GM21576 (cell line): ENCODE measurements at regions not wholly inside any gene's neighbourhood (a gene's known extent, or its start where the extent isn't known, plus 50 kb on each side); places are given as distances from the start of the nearest gene placed in this dataset.
"Not testable (repeated sequence)": the region's sequence is repeated elsewhere in the genome, so short reads cannot be mapped to it uniquely, and the experiment has no call there.

Source experiments
- ATAC-seq: cut with Tn5 transposase; IDR thresholded peaks from one replicate; pipeline ENCODE4 v1.9.1; 2021; ENCODE audit warnings: mild to moderate bottlenecking, moderate library complexity; ENCODE audit not compliant: unreplicated experiment

DNA sequence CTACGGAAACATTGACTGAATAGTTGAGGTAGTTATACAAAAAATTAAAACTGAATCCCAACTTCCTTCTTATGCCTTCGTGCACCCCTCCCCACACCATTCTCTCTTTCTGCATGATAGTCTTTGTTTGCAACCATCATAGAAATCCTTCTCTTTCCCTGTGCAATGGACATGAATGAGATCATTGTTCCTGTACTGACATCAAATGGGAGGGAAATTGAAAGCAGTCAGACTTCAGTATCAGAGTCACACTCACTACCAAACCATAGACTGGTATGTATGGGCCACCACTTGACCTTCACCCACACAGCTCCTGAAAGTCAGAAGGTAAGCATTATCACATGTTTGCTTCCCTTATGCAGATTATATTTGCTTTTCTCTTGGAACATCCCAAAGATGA is 782.8 kb downstream of the BCL11A start:
- no peak for ATAC-seq

DNA sequence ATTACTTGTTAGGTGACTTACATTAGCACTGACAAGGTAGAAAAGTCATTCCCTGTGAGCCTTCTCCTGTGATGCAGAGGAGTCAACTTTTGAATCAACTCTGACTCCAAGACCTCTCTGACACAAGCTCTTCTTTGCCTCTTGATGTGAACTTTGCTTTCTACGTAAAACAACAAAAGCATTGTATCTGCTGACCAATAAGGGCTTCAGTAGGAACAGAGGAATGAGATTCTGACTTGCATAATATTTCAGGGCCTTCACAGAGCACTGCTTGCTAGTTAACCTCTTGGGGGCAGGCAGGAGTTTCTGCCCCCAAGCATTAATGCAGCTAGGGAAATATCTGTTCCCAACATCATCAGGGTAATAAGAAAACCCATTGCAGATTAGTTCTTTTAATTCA is 791.5 kb downstream of the BCL11A start:
- no peak for ATAC-seq

DNA sequence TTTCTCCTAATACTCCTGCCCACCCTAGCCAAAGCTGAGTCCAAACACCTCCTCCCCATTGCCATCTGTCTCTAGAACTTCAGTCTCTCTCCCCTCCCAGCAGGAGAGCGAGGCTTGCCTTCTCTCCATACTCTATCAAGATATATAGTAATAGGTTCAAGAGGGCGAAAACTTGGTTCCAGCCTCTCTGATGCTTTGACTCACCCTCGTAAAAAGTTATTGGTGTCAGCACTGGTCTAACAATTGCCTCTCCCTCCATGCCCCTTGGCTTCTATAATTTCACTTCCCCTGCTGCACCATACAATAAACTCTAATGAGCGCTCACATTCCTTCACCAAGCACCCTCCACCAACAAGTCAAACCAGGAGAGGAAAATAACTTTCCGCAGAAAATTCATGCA is 797.3 kb downstream of the BCL11A start:
- no peak for ATAC-seq

DNA sequence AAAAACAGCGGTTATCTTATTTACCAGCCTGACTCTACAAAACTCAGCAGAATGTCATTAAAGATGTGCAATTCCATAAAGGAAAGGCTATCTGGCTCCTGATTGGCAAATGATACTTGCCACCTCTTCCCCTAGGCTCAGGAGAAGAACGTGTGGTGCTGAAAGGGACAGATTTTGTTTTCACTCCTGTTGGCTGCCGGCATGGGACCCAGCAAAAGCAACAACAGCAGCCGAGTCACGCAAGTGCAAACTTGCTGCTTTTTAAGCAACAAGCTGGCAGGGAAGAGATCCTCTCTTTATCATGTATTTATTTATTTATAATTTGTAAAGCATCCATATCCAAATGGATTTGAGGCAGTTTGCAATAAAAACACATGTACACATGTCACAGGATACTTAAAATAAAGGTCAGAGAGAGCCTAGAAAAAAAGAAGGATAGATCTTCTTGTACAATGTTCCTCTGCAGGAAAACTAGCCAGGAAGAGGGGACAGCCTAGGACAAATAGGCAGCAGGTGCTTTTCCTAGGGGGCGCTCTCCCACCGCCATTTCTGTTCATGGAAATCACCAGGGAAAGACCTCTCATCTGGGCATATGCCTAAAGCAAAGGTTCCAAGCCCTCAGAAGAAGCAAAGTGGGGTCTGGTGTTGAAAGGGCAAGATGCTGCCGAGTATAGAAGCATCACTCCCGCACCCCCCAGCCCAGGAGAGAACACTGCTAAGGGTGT is 799.3 kb downstream of the BCL11A start:
- ATAC-seq, result no peak

DNA sequence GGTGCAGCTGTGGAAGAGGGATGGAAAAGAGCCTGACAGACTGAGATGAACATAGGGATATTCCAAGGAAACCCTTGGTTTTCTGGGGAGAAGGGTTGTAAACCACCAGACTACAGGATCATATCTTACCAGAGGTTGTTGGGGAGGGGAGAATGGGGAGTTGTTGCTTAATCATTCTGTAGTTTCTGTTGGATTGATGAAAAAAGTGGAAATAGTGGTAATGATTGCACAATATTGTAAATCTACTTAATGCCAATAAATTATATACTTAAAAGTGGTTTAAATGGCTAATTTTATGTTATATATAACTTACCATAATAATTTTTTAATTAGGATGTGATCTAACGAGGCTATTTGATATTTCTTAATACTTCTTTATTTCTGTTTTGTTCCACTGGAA is 800.9 kb downstream of the BCL11A start:
- ATAC-seq, result no peak

DNA sequence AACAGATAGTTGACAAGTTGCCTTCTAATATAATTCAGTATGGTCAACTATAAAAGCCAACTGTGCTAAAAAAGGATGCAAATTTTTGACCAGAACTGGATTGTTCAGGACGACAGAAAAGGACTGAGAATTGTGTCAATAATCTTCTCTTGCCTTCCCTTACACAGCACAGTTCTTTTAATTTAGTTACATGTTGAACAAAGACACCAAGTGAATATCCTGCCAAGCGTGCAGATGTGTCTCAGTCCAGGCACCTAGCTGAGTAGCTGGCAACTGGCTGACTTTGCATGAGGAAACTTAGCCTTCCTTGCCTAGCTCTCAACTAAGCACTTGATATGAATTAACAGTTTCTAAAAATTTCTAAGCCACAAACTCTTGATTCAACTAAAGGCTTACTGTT is 801.4 kb downstream of the BCL11A start:
- no peak for ATAC-seq

DNA sequence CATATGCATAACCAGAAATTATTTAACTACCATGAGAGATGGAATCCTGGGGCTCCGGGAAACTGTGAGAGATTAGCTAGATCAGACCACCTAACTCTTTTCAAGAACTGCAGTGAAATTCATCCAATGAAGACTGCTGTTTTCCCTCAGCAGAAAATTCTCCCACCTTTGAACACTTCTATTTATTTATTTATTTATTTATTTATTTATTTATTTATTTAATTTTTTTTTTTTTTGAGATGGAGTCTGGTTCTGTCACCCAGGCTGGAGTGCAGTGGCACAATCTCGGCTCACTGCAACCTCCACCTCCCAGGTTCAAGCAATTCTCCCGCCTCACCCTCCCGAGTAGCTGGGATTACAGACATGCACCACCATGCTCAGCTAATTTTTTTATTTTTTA is 802.2 kb downstream of the BCL11A start:
- ATAC-seq, result not testable (repeated sequence)

DNA sequence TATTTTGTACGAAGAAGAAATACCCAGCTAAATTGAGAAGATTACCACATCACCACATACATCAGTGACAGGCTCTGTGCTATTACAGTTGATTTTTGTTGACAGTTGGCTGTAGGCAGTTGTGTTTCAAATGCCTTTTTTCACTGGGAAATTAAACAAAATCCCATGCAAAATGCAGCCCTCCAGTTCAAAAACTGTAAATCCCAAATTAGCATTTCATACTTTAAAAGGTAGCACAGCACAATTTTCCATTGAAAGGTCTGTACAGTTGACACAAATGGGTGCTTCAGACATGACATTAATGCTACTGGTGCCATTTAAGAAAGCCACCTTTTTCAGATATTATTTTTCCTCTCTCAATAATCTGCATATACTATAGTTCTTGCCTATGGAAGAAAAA is 807.2 kb downstream of the BCL11A start:
- no peak for ATAC-seq

DNA sequence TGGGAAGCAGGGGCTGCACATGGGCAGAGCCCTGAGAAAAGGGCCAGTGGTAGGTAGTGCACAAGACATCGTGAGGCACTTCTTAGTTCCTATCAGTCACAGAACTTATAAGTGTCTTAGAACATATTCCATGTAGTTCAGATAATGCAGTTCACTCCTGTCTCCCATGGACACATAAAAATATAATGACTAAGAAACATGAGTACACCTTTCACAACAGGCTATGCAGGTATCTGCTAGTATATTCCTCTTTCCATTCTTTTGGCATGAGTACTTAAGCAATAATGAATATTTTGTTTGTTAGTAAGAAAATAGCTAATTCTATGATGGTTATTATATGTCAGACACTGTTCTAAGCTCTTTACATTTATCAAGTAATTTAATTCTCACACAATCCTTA is 808.4 kb downstream of the BCL11A start:
- ATAC-seq, result no peak

DNA sequence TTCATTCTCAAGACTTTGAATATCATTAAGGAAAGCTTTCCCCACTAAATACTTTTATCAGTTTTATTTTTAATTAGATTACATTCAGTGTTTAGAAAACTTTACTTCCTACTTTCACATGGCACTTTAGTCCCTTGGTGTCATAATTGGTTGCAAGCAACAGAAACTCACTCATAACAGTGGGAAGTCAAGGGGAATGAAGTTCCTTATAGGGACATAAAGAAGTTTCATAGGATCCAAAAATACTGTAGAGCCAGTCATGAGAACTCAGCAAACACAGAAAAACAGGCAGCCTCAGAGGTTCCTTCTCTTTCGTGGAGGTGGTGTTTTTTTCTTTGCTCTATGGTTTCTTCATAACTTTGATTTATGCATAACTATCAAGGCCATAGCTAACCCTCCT is 809.0 kb downstream of the BCL11A start:
- no peak for ATAC-seq

DNA sequence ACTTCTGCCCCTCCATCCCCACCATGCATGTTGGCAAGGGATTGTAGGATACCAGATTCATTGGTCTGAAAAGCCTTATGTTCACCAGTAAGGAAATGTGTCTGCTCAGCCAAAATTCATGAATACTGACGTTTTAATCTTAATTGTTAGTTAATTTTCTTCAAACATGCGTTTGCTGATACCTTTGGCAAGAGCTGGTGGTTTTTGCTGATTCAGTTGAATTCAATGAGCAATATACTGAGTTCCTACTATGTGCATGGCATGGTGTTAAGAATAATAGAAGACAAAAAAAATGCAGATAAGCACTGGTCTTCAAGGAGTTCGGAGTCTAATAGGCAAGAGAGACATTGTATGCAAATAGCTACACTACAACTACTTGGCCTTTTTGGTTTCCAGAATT is 811.6 kb downstream of the BCL11A start:
- no peak for ATAC-seq

DNA sequence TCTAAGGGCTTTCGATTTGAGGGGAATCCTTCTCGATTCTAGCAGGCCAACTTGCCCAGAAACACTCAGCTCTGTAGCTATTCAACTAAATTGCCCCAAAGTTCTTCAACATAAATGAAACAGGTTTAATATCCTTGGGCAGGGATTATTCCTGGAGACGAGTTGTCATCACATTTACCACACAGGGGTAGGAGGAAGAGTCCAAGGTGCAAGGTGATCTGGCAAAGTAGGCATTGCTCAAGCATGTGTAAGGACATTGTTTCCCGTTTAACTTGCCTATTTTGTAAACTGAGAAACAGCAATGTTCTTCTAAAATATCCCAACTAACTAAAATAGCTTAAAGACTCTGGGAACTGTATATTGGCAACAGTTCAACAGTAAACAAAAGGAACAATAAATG is 814.3 kb downstream of the BCL11A start:
- ATAC-seq, result no peak

DNA sequence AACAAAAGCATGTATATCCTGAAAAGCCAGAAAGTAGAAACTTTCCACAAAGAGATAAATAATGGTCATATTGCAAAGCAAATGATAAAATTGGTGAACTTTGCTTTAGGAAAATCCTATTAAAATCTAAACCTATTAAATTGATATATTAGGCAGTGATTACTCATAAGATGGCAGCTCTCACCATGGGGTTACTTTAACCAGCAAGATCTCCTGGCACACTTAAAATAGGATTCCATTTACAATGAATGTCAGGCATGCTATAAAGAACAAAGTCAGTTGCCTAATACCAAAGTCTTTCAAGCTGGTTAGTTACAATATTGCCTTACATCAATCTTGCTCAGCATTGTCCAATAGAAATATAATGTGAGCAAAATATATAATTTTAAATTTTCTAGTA is 816.2 kb downstream of the BCL11A start:
- ATAC-seq, result no peak

DNA sequence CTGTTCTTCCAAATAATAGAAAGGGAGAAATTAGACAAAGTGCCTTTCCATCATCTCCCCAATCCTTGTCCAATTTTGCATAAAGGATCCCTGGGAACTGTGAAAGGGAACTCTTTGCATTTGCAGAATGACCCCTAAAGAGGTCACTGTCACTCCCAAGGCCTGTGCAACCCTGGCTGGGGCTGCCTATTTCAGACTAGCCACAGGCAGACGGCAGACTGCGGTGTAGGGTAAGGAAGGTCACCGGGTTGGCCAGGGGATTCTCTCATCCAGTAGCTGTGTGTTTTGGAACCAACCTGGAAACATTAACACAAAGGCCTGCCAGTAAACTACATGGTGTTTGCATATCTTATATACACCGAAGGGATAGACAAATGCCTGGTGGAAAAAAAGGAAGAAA is 818.7 kb downstream of the BCL11A start:
- no peak for ATAC-seq

DNA sequence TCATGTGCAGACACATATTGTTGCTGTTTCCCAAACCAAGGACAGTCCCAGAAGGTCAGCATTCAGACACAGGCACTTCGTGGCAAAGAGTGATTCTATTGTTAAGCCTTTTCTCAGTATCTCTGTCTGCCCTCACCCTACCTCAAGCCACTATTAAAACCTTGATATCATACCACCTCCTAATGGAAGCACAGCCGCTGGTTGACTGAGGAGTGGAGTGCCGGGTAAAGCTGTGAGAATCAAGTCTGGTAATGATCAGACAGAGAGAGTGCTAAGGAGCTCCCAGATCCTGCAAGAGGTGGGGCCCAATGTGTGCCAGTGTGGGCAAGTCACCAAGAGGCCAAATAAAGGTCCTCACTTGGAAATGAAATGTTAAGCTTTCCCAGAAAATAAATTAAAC is 819.5 kb downstream of the BCL11A start:
- ATAC-seq, result no peak

DNA sequence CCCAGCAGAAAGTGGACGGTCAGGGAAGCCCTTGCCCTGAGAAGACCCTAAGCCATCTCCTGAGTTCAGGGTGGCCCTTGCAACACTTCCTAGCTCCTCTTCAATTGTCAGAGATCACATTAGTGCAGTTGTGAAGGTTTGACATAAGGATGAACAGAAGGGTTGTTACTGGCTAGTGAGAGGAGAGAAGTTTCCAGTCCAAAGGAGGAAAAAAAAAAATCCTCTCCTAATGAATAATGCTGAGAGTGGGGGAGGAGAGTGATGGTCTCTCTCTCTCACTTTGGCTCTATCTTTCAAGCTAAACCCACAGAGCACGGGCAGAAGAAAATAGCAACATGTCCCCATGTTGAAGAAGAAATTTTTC is 819.9 kb downstream of the BCL11A start:
- ATAC-seq, result no peak

DNA sequence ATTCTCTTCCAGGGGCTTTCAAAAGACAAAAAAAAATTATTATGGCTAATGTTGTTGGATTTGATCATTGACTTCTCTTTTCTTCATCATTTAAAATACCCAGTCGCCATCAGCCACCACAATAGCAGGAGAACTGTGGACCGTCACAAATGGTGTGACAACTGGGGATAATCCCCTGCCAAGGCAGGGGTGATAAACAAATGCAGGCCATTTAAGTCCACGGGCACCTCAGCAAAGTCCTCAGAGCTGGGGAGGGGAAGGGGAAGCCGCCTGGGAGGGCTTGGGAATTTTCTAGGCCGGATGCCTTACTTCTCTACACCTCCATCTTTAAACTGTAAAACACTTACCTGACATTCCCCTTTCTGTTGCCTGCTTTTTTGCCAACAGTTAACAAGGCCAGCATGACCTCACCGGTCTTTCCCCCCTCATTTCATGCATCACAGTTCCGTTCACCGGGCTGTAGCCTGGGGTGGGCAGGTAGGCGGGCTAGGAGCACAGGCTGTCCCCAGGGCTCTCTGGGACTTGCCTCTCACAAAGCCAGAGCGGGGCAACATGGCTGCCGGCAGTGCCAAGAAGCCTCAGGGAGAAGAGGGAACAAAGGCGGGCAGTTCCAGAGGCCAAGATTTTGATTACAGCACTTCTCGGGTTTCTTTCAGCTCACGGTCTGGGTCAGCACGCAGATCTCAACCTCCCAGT is 820.4 kb downstream of the BCL11A start:
- no peak for ATAC-seq

DNA sequence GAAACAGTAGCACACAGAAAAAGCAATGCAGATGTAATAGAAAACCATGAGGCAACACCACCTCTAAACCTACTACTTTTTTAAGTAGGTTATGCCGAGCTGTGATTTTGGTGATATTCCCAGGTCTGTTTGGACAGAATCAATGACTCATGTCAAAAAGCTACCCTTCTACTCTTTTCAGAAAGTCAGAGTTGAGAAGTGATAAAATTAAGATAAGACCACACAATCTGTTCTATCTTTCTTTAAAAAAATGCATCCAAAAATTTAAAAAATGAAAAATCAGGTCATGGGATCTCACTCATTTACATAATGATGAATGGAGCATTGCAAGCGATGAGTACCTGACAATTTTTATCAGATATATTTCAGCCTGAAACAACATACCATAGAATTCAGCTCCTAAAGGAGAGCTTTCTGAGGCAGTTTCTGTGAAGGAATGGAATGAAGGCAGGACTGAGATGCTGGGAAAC is 826.3 kb downstream of the BCL11A start:
- no peak for ATAC-seq

DNA sequence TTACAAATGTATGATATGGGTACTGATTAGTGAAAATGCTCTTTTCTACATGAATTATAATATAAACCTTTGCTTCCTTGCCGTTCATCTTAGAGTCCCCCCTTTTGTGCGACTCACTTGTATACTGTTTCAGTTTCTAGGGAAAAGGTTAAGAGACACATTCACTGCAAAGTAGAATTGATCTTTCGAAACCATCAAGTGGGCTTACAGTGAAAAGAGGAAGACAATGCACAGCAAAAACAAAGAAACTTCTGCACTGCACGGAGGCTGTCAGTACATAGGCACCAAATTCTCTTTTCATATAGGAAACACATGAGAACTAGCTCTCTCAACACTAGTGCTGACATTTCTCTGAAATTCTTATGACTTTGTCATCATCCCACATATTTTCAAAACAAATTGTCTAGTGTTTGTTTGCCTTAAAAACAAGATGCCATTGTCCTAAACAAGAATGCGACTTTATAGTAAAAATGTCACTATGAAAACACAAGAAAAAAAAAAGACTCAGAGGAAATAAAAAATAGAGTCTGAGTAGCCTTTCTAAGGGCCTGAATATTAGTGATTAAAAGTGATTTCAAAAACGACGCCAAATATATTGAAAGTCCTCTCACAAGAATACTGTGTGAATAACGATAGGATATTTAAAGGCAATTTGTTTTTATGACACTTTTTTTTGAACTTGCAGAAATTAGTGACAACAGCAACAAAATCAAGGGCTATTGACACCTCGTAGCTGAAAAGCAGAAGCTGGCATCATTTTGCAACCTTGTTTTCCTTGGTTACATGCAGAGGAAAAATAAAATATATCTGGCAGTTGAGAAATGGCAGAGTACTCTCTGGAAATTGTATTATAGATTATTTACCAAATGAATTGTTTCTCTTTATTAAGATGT is 827.0 kb downstream of the BCL11A start:
- no peak for ATAC-seq

DNA sequence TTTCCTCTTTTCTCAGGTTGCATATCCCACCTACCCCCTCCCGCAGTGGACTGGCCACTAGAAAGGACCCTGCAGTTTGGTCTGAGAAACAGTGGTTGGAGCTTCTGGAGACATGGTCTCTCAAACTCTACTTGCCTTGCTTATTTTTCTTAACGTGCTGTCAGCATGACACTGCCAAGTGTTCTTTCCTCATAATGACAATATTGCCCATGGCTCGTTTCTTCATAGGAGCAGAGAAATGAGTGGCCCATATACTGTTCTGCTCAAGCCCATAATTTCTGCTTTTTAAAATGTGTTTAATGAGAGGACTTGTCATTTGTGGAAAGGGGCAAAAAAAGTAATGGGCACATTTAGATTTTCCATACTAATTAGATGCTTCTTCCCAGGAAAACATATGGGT is 828.7 kb downstream of the BCL11A start:
- no peak for ATAC-seq

DNA sequence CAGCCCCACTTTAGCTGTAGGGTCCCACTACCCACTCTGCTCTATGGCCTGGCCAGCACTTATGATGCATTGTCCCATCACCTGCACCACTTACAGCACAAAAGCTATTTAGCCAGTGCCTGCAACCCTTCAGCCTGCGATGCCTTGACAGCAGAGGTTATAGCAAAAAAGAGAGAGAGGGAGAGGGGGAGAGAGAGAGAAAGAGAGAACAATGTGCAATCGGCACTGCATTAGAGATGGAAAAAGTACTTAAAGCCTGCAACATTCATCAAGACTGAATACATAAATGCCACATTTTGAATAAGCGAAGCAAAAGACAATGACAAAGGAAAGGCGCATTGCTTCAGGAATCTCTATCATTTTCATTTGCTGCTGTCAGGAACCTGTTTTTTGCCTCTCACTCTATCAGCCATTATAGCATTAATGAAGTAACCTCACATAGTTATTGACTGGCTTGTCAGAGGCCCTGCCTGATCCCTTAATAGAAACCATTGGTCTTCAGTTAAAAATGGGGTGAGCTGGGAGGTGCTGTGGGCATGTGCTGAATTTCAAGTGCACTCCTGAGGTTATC is 833.1 kb downstream of the BCL11A start:
- ATAC-seq, result no peak
